ENCODE measurements at regions not wholly inside any gene's neighbourhood (a gene's known extent, or its start where the extent isn't known, plus 50 kb on each side); places are given as distances from the start of the nearest gene placed in this dataset.
A peak's percentile ranks its signal among the peaks of the same experiment; 100 is the strongest.

DNA sequence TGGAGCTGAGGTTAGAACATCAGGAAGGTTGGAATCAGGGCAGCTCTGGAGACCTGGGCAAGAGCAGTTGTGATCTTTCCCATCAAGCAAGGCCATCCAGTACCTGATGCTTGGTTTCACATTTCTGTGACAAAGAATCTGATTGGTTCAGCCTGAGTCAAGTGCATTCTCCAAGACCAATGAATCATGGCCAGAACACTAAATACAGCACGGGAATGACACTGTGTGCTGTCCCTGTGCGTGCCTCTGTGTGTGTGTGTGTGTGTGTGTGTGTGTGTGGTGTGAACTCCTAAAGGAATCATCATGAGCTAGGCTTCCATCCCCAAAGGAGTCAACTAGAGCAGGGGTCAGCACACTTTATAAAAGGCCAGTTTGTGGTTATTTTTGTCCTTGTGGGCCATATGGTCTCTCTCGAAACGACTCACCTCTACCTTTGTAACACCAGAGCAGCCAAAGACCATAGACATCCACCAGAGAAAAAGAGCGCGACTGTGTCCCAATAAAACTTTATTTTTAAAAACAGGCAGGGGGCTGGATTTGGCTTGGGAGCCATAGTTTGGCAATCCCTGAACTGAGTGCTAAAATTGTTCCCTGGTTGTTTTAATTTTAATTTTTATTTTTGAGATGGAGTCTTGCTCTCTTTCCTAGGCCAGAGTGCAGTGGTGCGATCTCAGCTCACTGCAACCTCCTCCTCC is 99.7 kb downstream of the INHBB start:
- 62 to 65% methylated on average over 7 of the region's 7 CpGs for WGBS, 2 donors
- TF ChIP-seq POLR2A (IDR thresholded peaks at IDR 0.05): peak in 1 of 2 donors; percentile 31
- TF ChIP-seq, protein P1, sequence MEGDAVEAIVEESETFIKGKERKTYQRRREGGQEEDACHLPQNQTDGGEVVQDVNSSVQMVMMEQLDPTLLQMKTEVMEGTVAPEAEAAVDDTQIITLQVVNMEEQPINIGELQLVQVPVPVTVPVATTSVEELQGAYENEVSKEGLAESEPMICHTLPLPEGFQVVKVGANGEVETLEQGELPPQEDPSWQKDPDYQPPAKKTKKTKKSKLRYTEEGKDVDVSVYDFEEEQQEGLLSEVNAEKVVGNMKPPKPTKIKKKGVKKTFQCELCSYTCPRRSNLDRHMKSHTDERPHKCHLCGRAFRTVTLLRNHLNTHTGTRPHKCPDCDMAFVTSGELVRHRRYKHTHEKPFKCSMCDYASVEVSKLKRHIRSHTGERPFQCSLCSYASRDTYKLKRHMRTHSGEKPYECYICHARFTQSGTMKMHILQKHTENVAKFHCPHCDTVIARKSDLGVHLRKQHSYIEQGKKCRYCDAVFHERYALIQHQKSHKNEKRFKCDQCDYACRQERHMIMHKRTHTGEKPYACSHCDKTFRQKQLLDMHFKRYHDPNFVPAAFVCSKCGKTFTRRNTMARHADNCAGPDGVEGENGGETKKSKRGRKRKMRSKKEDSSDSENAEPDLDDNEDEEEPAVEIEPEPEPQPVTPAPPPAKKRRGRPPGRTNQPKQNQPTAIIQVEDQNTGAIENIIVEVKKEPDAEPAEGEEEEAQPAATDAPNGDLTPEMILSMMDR (IDR thresholded peaks at IDR 0.05): no peak
- DNase-seq: peak; percentile 74 to 80

GRCh38 chr2:120446236-120447126 is 100.5 kb downstream of the INHBB start:
- no peak overlapping the region for H3K4me3 ChIP-seq (replicated peaks in 1 of 3)
- 94 to 95% methylated on average over 14 of the region's 14 CpGs for WGBS, 2 donors
- H3K27me3 ChIP-seq: no peaks in the 10 kb centered on the region
- H3K27ac ChIP-seq: no peak overlapping the region
- DNase-seq: no peak
- H3K9me3 ChIP-seq: no peaks in the 10 kb centered on the region
- intact Hi-C loops (cut with DNase I): no loop called here
- TF ChIP-seq, protein P1 (IDR thresholded peaks at IDR 0.05): no peak
- TF ChIP-seq POLR2A (IDR thresholded peaks at IDR 0.05): no peak
- H3K4me1 ChIP-seq: peaks cover 13 to 21% of the 10 kb centered on the region in 2 donors
- H3K36me3 ChIP-seq: no peaks in the 10 kb centered on the region

More for the DNA sequence above, 99.7 kb downstream of the INHBB start:
- intact Hi-C loops (cut with DNase I): no loop called here
- Histone ChIP-seq H3K27ac (peak overlapping the region in 1 of 3 donors; percentile 28), H3K9me3 (no peaks in the 10 kb centered on the region), H3K4me1 (peaks cover 13 to 21% of the 10 kb centered on the region in 2 donors), H3K27me3 (no peaks in the 10 kb centered on the region), H3K36me3 (no peaks in the 10 kb centered on the region), H3K4me3 (replicated peaks in 1 of 3) (no peak overlapping the region)

GRCh38 chr2:120447127-120447785 is 101.3 kb downstream of the INHBB start:
- H3K27ac ChIP-seq: no peak overlapping the region
- intact Hi-C loops (cut with DNase I): no loop called here
- WGBS, 2 donors: 73 to 86% methylated on average over 7 to 8 of the region's 8 CpGs

DNA sequence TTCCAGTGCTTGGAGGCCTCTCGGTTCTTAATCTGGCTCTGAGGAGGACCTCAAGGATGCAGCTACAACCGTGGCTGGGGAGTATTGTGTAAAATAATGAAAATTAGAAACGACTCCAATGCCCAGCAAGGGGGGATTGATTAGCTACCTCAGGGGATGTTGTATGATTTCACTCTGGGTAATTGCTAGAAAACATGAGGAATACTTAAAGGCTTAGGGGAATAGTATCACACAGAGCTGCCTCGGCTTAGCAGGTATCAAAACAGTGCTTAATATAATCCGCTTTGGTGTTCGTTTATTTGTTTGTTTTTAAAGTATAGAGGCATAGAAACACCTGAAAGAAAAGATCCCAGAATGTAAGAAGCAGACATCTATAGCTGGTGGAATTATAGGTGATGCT is 102.5 kb downstream of the INHBB start:
- 85 to 88% methylated on average over 6 of the region's 6 CpGs for WGBS, 2 donors

More at GRCh38 chr2:120447127-120447785, 101.3 kb downstream of the INHBB start:
- no peaks in the 10 kb centered on the region for H3K27me3 ChIP-seq
- no peak overlapping the region for H3K4me3 ChIP-seq (replicated peaks in 1 of 3)
- peaks cover 6 to 19% of the 10 kb centered on the region in 2 donors for H3K4me1 ChIP-seq
- no peak for TF ChIP-seq POLR2A (IDR thresholded peaks at IDR 0.05)
- TF ChIP-seq, protein P1 (IDR thresholded peaks at IDR 0.05): no peak
- peak; percentile 26 to 66 for DNase-seq
- no peaks in the 10 kb centered on the region for H3K9me3 ChIP-seq
- H3K36me3 ChIP-seq: no peaks in the 10 kb centered on the region

More for the DNA sequence above, 102.5 kb downstream of the INHBB start:
- Histone ChIP-seq H3K27me3 (no peaks in the 10 kb centered on the region), H3K4me1 (peaks cover 0 to 11% of the 10 kb centered on the region in 2 donors), H3K9me3 (no peaks in the 10 kb centered on the region), H3K27ac (no peak overlapping the region), H3K4me3 (replicated peaks in 1 of 3) (no peak overlapping the region), H3K36me3 (no peaks in the 10 kb centered on the region)
- TF ChIP-seq POLR2A (IDR thresholded peaks at IDR 0.05): no peak
- TF ChIP-seq, protein P1 (IDR thresholded peaks at IDR 0.05): no peak
- DNase-seq: no peak
- intact Hi-C loops (cut with DNase I): no loop called here
